OCI-LY3 (cell line): ENCODE measurements at regions not wholly inside any gene's neighbourhood (a gene's known extent, or its start where the extent isn't known, plus 50 kb on each side); places are given as distances from the start of the nearest gene placed in this dataset.

ENCODE experiments used
- EZH2phosphoT487 ChIP-seq: fragments of 200-600 bp; shearing (Covaris generic); IDR thresholded peaks from 2 replicates; pipeline ENCODE4 v1.6.1; 2018; ENCODE audit warnings: antibody characterized with exemption, mixed run types, low read depth
- TF ChIP-seq, protein P1 (sequence below): fragments of 200-600, 300-600 bp; sonication (generic); IDR thresholded peaks from 2 replicates; pipeline ENCODE4 v1.5.1; 2014; ENCODE audit warnings: antibody characterized with exemption, low read length, low read depth

DNA sequence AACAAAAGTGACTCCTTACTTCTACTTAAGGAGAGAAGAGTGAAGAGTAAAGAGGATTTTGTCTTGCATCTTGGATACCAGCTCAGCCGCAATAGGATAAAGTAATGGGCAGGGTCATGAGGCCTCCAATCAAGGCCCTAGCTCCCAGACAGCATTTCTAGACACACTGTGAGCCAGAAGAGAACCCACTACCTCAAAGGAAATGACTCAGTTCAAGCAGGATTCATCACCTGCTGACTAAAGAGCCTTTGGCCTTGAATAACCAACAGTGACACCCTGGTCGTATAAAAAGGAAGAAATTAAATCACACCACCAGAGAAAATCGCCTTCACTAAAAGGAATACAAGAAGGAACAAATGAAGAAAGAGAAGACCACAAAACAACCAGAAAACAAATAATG is 416.1 kb downstream of the PCDH18 start:
- TF ChIP-seq, protein P1, sequence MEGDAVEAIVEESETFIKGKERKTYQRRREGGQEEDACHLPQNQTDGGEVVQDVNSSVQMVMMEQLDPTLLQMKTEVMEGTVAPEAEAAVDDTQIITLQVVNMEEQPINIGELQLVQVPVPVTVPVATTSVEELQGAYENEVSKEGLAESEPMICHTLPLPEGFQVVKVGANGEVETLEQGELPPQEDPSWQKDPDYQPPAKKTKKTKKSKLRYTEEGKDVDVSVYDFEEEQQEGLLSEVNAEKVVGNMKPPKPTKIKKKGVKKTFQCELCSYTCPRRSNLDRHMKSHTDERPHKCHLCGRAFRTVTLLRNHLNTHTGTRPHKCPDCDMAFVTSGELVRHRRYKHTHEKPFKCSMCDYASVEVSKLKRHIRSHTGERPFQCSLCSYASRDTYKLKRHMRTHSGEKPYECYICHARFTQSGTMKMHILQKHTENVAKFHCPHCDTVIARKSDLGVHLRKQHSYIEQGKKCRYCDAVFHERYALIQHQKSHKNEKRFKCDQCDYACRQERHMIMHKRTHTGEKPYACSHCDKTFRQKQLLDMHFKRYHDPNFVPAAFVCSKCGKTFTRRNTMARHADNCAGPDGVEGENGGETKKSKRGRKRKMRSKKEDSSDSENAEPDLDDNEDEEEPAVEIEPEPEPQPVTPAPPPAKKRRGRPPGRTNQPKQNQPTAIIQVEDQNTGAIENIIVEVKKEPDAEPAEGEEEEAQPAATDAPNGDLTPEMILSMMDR: no peak
- TF ChIP-seq EZH2phosphoT487: no peak
